Choroid plexus epithelial cell (primary cell): ENCODE measurements at regions not wholly inside any gene's neighbourhood (a gene's known extent, or its start where the extent isn't known, plus 50 kb on each side); places are given as distances from the start of the nearest gene placed in this dataset.

Experiments used
- DNase-seq: peaks from one replicate; pipeline ENCODE4 v3.0.0-alpha.2; 2010; ENCODE audit warnings: low read depth
- H3K4me3 ChIP-seq: 2 replicates; pipeline ENCODE4 v1.5.1; 2011; ENCODE audit warnings: low read depth, mild to moderate bottlenecking, control low read depth, low read length, moderate library complexity
- TF ChIP-seq, protein P1 (sequence below): conservative IDR thresholded peaks from 2 replicates; pipeline ENCODE4 v1.5.1; 2011; ENCODE audit warnings: low read depth, mild to moderate bottlenecking, control low read depth, inconsistent platforms, low read length, moderate library complexity

DNA sequence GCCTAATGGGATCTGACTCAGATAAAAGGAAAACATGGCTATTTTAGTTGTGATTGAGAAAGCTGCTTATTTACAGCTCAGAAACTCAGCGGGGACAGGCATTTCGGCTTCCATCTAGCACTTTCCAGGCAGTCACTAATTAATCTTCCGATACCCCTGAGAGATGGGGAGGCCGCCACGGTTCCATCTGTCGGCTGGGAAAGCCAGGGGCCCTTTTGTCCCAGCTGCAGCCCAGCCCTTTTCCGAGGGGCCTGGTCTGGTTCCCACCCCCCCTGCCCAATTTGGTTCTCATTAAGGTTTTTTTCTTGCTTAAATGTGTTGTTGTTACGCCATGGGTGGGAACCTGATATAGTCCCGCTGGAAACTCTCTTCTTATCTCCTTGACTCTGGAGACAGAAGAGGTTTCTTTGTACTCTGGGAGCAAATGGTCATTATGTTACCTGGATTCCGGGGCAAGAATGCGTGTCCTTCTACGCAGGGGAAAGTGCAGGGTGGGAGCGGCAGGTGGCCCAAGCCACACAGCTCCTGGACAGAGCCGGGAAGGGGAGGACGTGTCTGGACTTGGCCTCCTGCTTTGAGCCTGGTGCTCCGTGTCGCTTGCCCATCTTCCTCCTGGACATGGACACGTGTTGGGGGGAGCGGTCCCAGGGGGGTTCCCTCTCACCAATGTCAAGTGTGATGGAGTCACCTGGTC, 50.9 kb upstream of the GSE1 start:
- H3K4me3 ChIP-seq = no peak overlapping the region
- TF ChIP-seq, protein P1, sequence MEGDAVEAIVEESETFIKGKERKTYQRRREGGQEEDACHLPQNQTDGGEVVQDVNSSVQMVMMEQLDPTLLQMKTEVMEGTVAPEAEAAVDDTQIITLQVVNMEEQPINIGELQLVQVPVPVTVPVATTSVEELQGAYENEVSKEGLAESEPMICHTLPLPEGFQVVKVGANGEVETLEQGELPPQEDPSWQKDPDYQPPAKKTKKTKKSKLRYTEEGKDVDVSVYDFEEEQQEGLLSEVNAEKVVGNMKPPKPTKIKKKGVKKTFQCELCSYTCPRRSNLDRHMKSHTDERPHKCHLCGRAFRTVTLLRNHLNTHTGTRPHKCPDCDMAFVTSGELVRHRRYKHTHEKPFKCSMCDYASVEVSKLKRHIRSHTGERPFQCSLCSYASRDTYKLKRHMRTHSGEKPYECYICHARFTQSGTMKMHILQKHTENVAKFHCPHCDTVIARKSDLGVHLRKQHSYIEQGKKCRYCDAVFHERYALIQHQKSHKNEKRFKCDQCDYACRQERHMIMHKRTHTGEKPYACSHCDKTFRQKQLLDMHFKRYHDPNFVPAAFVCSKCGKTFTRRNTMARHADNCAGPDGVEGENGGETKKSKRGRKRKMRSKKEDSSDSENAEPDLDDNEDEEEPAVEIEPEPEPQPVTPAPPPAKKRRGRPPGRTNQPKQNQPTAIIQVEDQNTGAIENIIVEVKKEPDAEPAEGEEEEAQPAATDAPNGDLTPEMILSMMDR = no peak
- DNase-seq = no peak

DNA sequence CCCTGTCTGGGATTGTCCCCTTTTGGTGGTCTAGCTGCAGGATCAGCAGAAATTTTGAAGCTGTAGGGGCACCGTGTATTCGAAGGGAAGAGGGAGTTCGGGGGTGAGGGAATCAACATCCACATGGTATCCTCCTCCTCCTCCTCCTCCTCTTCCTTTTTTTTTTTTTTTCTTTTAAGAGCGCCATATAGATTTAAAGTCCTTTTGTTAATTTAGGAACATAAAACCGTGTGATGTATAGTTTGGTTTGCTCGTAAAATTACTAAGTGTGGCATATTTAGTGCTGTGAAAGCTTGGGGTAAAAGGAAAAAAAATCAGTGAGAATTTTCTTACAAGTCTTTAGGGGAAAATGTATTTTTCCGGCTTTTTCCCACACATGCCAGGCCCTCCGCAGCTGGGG, 50.1 kb upstream of the GSE1 start:
- no peak overlapping the region for H3K4me3 ChIP-seq
- TF ChIP-seq, protein P1 = no peak
- DNase-seq = no peak
